Amniotic stem cell (primary cell): ENCODE measurements at regions not wholly inside any gene's neighbourhood (a gene's known extent, or its start where the extent isn't known, plus 50 kb on each side); places are given as distances from the start of the nearest gene placed in this dataset.
"Not testable (repeated sequence)": the region's sequence is repeated elsewhere in the genome, so short reads cannot be mapped to it uniquely, and the experiment has no call there.

Experiments
- DNase-seq: peaks from one replicate; lab custom pipeline; 2025; lab: John Stamatoyannopoulos, UW

DNA sequence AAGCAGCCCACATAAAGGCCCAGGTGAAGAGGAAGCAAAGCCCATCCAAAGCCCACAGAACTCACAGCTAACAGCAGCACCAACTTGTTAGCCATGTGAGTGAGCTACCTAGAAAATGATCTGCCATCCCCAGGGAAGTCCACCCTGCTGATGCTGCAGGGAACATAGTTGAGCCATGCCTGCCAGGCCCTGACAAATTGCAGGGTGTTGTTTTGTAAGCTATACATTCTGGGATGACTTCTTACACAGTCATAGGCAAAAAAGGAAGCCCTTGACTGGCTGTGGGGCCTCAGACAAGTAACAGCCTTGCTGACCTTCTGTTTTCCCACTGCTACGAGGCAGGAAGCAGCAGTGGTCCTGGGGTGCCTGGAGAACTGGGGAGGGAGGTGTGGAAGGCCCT, 262.7 kb downstream of the MATN1 start:
- DNase-seq, result no peak

DNA sequence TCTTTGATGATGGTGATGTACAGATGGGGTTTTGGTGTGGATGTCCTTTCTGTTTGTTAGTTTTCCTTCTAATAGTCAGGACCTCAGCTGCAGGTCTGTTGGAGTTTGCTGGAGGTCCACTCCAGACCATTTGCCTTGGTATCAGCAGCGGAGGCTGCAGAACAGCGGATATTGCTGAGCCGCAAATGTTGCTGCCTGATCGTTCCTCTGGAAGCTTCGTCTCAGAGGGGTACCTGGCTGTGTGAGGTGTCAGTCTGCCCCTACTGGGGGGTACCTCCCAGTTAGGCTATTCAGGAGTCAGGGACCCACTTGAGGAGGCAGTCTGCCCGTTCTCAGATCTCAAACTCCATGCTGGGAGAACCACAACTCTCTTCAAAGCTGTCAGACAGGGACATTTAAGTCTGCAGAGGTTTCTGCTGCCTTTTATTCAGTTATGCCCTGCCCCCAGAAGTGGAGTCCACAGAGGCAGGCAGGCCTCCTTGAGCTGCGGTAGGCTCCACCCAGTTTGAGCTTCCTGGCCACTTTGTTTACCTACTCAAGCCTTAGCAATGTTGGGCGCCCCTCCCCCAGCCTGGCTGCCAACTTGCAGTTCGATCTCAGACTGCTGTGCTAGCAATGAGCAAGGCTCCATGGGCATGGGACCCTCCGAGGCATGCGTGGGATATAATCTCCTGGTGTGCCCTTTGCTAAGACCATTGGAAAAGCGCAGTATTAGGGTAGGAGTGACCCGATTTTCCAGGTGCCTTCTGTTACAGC, 264.5 kb downstream of the MATN1 start:
- not testable (repeated sequence) for DNase-seq

GRCh38 chr1:30452925-30453324, 270.5 kb downstream of the MATN1 start:
- no peak for DNase-seq

DNA sequence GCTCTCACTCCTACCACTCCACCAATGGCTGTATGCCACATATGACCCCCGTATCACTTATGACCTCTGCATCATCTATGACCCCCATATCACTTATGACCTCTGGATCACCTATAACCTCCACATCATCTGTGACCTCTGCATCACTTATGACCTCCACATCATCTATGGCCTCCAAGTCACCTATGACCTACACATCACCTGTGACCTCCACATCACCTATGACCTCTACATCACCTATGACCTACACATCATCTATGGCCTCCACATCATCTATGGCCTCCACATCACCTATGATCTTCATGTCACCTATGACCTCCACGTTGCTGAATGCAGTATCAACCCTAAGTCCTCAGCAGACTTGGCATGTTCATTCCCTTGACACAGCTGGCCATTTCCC, 271.2 kb downstream of the MATN1 start:
- no peak for DNase-seq

DNA sequence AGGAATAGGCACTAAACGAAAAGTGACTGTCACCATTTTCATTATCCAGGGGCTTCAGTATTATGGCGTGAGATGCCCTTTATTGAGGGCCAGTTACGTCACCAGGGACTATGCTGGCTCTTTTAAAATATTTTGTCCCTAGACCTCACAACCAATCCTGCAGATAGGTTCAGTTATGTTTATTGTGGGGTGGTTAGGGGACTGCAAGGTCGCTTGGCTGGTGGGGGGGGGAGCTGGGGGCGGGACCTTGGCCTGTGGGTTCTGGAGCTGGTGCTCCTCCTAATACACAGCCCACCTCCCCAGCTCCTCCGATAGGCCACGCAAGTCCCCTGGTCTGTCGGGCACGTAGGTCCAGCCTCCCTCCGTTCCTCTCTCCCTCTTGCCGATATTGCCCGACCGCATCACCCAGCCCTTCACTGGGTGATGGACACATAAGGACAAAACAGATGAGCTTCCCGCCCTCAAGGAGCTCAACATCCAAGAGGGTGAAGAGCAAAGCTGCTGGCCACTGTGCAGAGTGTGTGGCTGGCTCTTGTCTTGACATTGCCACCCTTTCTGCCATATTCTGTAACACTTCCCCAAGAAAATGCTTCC, 271.8 kb downstream of the MATN1 start:
- DNase-seq, result no peak

- no peak for DNase-seq
Measured at GRCh38 chr1:30450818-30451233, 272.6 kb downstream of the MATN1 start.

DNA sequence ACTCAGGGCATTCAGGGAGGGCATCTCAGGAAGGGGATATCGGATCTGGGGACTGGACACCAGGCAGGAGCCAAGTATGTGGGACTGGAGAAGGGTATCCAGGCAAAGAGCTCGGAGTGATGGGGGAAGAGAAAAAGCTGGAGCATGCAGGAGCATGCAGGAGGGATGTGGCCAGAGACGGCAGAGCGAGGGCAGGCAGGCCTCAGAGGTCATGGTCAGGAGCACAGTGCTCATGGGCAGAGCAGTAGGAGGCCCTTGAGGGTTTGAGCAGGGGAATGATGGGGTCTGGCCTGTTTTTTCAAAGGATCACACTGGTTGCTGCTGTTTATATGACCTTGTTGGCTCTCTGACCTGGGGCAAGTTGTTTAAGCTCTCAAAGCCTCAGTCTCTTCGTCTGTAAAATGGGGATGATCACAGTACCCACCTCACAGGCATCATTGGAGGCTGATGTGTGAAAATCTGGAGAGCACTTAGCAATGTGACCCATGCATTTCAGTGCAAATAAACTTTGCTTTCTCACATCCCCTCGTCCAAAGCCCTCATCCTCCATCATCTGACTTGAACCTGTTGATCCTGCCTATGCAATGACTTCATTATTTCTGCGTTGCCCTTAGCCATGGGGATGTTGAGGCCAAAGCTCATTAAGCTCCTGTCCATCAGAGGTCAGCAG, 273.1 kb downstream of the MATN1 start:
- no peak for DNase-seq

DNA sequence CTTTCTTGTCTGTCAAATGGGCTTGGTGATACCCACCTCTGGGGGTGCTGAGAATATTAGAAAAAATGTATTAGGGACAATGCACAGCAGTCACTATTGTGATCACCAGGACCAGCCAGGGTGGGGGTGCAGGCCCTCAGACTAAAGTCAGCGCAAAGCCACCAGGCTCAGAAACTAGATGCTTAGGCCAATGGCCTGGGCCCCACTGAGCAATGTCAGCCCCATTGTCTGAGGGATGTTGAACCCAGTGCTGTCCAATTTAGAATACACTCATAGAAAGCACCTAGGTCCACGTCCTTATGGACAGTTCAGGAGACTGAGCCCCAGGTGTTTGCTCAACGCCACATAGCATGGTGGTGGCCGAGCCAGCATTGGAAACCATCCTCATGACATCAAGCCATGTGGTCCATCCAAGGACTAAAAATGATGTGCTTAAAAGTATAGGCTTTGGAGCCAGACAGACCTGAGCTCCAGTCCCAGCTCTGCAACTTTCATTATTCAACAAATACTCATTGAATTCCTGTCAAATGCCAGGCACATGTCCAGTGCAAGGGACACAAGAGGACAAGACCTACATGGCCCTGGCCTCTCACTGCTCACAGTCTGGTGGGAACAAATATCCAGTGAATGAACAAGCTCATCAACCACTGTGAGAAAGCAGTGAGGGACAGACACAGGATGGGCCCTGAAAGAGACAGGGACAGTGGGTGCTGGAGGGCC, 273.8 kb downstream of the MATN1 start:
- no peak for DNase-seq

GRCh38 chr1:30449003-30449402, 274.4 kb downstream of the MATN1 start:
- no peak for DNase-seq

DNA sequence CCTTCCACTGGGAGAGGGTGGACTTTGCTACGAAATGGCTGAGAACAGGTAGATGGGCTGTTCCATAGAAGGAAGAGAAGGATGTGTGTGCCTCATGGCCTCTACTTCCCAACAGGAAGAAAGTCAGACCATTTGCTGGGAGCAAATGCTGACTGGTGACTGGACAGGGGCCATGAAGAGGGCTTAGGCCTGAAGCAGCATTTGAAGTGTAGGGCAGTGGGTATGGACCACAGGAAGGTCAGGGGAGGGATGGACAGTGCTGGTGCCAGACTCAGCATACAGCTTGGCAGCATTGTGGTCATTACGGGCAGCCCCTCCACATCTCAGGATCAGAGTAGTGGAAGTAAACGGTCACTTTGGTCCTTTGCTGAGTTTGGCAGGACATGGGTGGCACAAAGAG, 275.7 kb downstream of the MATN1 start:
- no peak for DNase-seq

DNA sequence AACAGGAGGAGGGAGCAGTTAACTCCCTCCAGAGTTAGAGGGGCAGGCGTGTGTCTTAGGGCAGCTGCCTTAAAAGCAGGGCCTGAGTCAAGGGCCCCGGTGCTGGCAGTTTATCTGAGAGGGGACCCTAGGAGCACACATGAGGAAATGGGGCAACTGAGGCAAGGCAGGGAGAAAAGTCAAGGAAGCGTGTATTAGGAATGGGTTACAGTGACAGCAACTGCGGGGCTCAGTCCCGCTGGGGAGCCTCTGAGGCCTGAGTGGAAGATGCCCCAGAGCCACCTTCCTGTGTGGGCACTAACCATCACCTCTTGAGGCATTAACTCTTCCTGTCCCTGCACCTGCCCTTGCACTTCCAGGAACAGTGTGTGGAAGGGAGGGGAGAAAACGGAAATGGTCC, 276.3 kb downstream of the MATN1 start:
- no peak for DNase-seq

DNA sequence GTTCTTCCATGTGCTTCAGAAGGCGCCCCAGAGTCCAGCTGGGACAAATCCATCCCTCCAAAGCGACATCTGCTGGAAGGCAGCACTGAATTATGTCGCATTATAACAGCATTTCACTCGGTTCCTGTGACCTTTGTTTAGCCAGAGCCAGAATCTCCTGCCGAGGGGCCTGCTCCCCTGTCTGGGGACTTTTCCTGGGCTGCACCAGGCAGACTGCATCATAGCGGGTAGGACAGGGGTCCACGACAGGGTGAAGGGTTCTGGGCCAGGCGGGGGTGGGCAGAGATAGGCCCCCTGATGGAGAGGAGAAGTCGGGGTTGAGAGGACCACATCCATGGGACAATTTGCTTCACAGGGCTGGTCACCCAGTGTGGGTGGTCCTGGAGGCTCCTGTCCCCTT, 276.9 kb downstream of the MATN1 start:
- no peak for DNase-seq

DNA sequence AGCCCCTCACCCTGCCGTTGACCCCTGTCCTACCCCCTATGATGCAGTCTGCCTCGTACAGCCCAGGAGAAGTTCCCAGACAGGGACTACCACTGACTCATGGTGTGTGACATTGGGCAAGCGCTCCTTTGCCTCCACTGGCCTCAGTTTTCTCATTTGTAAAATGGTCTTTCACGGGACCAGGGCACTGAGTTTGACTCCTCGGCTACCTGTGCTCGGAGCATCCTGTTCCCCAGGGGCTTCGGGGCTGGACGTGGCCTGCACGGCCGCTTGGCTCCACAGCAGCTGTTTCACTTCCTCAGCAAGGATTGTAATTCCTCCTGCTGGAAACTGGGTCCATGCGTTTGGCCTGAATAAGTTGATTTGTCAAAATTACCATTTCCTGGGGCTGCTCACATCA, 277.3 kb downstream of the MATN1 start:
- no peak for DNase-seq

- DNase-seq, result no peak
Measured at GRCh38 chr1:30445449-30445848, 277.9 kb downstream of the MATN1 start.

DNA sequence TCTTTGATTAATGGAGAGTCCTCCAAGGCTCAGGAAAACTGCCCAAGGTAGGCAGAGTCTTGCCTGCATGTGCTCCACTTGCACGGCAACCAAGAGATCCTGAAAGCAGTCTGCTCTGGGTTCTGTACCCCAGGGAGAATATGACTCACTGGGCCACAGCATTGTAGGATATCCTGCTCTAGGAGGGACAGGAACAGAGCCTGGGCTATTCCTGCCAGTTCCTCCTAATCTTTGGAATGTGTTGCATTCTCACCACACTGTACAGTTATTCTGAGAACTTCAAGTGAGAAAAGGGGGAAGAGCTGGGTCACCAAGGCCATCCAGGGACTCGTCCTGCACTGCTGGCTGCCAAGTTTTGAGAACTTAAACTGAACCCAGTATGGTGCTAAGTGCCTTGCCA, 278.5 kb downstream of the MATN1 start:
- DNase-seq, result no peak

- no peak for DNase-seq
Measured at GRCh38 chr1:30444401-30444800, 279.0 kb downstream of the MATN1 start.

- not testable (repeated sequence) for DNase-seq
Measured at GRCh38 chr1:30438274-30438673, 285.1 kb downstream of the MATN1 start.

DNA sequence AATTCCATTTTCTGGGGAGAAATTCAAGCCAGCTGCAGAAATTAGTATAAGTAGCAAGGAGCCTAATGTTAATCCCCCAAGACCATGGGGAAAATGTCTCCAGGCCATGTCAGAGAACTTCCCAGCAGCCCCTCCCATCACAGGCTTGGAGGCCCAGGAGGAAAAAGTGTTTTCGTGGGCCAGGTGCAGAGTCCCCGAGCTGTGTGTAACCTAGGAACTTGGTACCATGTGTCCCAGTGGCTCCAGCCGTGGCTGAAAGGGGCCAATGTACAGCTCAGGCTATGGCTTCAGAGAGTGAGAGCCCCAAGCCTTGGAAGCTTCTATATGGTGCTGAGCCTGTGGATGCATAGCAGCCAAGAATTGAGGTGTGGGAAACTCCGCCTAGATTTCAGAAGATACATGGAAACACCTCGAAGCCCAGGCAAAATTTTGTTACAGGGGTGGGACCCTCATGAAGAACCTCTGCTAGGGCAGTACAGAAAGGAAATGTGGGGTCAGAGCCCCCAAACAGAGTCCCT, 286.3 kb downstream of the MATN1 start:
- DNase-seq, result no peak

DNA sequence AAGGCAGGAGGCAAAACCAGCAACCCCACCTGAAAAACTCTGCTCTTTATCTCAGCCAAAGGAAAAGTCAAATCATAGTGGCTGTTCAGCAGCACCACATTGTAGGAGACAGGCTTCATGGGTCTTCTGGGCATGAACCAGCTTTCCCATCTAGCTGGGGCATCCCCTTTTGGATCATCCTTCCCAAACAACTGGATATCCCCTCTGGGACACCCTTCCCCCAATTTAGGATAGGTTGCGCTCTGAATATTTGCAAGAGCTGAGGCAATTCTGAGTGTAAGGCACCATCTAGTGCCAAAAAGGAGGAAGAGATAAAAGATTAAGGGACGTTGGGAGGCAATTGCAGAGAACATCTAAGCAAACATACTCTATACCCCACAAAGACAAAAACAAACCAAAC, 295.8 kb downstream of the MATN1 start:
- DNase-seq, result no peak

- no peak for DNase-seq
Measured at GRCh38 chr1:30425046-30425445, 298.3 kb downstream of the MATN1 start.

DNA sequence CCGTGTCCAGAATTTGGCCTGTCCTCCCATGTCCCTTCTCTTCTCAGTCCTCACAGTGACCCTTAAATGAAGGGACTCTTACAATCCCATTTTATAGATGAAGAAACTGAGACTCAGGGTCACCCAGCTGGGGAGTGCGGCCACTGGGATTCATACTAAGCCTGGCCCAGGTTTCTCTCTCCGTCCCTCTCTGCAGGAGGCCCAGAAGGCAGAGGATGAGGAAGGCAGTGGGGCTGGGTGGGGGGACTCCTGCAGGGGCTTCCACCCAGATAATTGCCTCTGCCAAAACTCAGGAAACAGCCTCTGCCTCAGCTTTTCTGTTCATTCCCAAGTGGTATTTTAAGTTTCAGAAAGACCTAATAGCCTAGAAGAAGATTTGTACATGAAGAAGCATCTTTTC, 299.8 kb downstream of the MATN1 start:
- DNase-seq, result no peak

DNA sequence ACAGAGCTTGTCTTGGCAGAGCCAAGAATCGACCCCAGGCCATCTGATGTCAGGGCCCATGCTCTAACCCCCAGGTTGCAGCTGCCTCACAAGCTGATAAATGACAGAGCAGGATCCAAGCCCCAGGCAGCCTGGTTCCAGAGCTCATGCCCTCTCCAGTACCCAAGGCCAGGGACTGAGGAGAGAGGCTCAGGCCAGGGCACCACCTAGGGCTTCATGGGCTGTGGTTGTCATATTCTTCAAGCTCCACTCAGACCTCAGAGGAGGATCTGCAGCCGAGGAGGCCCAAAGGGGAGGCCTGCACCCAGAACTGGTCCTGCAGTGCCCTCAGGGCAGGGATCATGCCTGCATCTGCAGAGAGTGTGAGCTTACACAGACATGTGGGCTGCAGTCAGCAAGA, 301.1 kb downstream of the MATN1 start:
- DNase-seq, result no peak
